SIG-M5 treated with dmso at 0.1 percent for 504 hours (cell line): ENCODE measurements at regions not wholly inside any gene's neighbourhood (a gene's known extent, or its start where the extent isn't known, plus 50 kb on each side); places are given as distances from the start of the nearest gene placed in this dataset.
"Not testable (repeated sequence)": the region's sequence is repeated elsewhere in the genome, so short reads cannot be mapped to it uniquely, and the experiment has no call there.

Source experiments
- DNase-seq: peaks from one replicate; lab custom pipeline; 2025; ENCODE audit not compliant: unreplicated experiment; lab: John Stamatoyannopoulos, UW

DNA sequence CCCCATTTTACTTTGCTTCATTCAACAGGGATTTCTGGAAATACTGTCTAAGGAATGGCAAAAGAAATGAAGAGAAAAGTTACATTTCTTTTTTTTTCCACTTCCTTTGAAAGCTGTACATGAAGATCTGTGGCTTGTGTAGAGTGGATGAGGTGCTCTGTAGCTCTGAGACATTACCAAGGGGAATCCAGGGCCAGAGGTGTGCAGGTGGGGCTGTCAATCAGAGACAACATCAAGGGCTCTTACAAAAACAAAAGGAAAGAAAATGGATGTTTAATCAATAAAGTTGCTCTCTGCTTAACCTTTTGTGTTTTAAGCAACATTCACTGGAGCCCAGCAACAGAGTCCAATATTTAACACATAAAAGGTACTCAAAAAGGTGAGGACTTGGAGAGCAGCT, 391.1 kb downstream of the TMEM38B start:
- DNase-seq = no peak

DNA sequence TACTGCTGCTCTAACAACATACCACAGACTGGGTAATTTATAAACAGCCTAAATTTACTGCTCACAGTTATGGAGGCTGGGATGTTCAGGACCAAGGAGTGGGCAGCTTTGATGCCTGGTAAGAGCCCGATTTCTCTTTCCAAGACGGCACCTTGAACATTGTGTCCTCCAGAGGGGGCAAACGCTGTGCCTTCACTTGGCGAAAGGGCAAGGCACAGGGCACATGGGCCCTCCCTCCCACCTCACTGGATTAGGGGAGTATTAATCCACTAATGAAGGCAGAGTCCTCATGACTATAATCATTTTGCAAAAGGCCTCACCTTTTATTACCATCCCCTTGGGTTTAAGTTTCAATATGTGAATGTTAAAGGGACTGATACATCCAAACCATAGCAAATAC, 397.7 kb downstream of the TMEM38B start:
- no peak for DNase-seq

DNA sequence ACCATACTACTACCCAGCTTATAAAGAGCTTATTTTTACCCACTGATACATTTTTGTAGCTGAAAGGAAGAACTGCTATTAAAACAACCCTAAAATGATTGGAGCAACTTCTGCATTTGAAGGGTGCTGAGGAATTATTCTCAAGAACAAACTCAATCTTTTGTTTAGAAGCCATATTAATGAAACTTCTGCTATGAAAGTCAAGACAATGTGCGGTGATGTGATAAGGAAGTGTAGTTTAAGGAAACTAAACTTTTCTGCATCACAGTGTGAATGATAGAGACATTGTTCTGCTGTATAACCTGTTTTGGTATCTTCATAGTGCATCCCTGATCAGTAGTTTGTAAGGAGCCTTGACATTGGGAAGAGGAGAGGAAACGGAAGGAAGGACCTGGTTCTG, 408.5 kb downstream of the TMEM38B start:
- no peak for DNase-seq

DNA sequence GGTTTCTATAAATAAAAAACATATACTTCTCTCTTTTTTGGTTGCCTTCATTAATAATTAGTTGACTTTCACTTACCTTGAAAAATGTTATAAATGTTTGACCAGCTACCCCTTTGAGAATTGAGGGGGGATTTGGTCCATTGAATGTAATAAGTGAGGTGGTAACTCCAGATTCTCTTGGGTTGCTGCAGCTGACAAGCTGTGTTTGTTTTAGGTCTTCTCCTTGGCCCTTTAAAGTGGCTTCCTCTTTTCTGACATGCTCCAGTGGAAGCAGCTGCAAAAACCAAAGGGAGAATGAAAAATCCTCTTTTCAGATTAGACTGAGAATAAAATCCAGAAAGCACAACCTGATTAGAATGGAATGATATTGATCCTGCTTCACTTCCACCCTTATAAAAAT, 410.5 kb downstream of the TMEM38B start:
- no peak for DNase-seq

DNA sequence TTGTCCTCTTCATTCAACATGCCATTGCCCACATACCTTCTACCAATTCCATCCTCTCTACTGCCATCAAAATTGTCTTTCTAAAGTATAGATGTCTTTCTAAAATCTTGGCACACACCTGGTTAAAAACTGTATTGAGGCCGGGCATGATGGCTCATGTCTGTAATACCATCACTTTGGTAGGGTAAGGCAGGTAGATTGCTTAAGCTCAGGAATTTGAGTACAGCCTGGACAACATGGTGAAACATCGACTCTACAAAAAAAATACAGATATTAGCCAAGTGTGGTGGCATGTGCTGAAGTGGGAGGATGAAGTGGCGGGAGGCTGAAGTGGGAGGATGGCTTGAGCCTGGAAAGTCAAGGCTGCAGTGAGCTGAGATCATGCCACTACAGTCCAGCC, 412.1 kb downstream of the TMEM38B start:
- no peak for DNase-seq

DNA sequence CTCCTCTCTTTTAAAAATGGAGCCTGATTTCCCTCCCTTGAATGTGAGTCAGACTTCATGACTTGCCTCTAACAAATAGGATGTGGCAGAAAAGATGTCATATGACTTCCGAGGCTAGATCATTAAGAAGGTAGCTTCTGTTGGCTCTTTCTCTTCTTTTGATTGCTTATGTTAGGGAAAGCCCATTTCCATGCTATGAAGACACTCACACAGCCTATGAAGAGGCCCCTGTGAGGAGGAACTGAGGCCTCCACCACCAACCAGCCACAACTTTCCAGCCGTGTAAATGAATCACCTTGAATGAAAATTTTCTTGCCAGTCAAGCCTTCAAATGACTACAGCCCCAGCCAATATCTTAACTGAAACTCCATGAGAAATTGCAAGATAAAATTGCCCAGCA, 413.4 kb downstream of the TMEM38B start:
- DNase-seq = no peak

DNA sequence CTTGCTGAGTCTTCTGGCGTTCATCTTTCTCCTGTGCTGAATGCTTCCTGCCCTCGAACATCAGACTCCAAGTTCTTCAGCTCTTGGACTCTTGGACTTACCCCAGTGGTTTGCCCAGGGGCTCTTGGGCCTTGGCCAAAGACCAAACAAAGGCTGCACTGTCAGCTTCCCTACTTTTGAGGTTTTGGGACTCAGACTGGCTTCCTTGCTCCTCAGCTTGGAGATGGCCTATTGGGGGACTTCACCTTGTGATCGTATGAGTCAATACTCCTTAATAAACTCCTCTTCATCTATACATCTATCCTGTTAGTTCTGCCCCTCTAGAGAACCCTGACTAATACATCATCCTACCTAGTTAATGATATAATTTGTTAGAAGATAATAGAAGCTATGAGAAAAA, 415.4 kb downstream of the TMEM38B start:
- not testable (repeated sequence) for DNase-seq

DNA sequence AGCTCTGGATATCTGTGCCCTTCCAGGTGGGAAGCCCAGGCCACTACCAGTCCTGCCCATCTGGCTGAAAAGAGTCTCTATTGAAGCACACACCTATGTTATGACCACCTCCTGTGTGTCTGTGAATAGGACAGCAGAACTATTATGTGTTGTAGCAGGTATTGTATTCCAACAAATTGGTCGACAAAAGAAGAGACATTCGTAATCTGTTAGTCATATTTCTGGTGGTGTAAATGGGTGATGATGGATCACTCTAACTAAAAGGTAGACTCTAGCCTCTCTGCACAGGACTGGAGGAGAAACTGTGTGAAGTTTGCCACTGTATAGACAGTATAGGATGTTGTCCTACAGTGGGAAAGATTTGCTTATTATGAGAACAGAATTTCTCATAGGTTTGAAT, 416.1 kb downstream of the TMEM38B start:
- DNase-seq = no peak

DNA sequence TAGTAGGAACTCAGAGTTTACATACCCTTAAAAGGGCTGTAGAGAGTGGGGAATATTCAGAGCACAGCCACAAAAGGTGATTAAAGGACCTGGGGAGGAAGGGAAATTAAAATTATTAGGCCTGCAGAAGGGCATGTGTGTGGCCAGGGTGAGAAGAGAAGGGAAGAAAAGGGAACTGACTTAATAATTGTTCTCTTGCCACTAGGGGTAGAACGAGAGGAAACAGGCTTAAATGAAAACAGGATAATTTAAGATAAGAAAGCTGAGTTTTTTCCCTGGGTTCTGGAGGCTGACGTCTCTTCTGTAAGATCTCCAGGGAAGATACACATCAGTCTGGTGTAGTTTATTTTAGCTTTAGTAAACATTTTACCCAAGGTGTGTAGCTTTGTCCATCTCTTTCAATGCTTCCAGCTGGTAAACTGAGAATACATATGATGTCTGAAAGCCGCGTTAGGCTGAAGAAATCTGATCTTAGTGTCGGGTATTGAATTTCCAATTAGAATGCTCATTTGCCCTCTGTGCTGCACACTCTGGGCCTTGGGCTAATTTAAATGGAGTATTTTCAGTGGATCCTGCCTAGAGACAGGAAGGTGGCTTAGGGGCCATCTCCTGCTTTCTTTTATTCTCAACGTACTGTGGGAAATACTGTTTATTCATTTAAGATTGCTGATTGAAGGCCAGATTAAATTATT, 416.8 kb downstream of the TMEM38B start:
- no peak for DNase-seq

DNA sequence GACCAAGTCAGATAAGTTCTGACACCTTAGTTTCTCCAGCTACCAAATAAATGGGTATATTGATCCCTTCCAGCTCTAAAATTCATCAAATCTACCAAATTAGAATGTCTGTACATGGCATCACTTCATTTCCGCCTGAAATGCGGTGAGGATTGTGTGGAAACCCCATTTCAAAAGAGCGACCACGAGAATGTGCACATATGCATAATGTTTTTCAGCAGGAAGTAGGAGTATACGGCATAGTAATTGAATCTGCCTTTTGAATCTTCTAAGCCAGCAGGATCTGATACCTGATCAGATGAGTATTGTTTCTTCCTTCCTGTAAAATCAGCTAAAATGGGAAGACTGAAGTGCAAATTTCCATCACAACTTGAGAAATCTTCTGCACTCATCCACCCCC, 418.6 kb downstream of the TMEM38B start:
- DNase-seq = no peak

DNA sequence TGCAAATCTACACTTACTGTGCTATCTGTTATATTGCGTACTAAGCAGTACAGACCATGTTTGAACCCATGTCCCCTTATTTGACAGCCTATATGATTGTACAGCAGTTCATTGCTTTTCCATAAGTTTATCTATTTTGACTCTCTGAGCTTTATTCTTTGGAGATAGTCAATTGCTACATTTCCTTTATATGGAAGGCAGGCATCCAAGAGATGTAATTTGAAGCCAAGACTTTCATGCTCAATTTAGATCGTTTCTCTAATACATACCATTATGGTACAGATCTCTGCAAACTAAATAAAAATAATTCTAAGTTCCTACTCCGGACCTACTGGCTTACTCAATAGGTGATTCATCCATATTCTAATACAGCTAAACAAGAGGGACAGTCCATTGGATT, 424.8 kb downstream of the TMEM38B start:
- no peak for DNase-seq

DNA sequence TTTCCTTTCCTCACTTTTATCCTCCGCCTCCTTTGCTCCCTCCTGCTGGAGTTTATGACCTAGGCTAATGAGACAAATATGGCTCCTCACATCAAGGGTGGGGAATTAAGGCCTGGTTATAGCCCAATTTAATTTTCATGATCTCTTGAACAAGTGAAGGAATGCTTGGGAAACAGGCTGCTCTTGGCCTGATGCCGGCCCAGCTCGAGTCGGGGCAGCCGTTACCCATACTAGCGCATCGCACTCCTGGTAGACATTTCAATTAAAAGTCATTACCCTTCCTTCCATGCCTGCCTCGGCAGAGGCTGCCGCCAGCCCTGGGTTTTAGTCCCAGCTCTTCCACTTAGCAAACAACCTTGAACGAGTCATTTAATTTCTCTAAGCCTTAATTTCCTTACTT, 425.7 kb downstream of the TMEM38B start:
- DNase-seq = no peak

DNA sequence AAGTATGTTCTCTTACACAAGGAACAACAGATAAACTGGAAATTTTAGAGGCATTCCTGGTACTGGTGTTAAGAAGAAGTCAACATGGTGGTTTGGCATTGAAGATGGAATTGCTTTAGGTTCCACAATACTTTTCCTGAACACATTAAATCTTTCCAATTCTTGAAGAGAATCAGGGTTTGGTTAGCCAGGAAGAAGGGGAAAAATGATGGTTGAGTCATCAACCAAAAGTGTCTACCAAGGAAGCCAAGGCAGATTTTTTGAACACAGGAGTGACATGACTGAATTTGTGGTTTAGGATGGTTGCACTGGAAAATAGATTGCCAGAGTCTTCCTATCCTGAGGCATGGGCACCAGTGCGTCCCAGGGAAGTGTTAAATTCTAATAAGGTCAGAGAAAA, 433.4 kb downstream of the TMEM38B start:
- no peak for DNase-seq

DNA sequence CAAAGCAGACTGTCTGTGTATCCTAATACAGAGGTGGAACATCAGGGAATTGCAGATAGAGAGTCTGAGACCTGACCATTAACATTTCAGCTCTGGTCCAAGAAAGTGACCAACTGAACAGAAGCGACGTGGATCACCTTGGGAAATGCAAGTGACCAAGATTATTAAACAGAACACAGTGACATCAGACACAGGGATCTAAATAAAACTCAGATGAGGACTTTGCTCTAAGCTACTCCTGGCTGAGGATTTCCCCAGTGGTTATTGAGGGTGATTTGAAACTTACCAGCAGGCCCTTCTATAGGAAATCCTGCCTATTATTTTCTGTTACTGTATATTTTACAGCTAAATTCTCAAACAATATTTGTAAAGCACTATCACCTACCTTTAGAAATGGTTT, 436.0 kb downstream of the TMEM38B start:
- DNase-seq = no peak

DNA sequence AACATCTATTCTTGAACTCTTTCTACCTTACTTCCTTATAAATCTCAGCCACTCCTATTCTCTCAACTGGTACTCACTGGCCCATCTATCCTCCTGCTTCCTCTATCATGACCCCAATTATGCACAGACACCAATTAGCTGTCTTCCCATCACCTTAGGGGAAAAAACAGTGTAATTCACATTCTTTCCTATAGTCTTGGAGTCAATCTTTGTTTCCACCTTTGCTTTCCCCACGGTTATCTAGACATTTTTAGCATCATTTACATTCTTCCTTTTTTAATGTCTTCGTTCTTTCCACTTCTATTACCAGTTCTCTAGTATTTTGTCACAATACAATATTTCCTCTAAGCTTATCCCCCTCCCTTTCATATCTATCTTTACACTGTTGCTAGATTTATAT, 449.4 kb downstream of the TMEM38B start:
- DNase-seq = no peak

DNA sequence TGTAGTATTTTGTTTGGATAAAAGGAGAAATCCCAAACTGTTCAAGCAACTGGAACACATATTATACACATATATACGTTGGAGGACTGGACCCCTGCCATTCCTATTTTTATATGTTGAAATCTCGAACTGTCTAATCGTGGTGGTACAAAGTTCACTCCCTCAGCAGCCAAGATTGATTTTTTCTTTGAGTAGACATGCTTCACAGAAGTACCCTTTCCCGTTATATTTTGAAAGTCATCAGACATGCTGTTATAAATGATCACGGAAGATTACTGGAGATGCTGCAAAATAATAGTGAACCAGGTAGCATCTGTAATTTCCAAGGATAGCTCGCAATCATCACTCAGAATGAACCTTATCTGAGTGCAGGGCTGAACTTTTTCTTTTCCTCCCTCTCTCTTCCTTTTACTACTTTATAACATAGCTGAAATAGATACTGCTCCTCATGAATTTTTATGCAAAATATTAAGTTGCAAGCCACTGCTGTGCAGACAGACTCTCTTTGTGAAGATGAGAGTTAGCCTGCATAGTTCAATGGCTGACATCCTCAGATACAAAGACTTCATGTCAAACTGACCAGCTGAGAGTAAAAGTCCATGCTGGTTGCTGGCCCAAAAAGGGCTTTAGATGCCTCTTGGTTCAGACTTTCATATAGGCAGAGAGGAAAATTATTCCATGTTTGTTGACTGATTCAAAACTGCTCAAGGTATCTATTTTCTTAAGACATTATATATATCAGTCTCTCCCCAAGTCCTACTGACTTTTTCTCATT, 451.9 kb downstream of the TMEM38B start:
- DNase-seq = no peak

DNA sequence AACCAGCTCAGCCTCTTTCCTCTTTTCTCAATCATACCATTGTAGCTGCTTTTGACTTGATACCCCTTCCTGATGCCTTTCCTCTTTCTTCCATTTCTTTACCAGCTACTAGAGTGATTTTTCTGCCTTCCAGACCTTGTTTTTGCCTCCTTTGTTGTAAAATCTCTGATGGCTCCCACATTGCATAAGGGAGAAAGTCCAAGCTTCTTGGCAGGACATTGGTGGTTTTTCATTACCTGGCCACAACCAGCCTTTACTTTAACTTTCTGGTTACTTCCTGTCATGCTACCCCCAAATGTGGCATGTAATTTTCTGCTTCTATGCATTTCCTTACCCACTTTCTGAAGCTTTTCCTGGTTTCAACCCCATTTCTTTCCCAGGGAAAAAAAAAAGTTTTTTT, 452.5 kb downstream of the TMEM38B start:
- DNase-seq = no peak

DNA sequence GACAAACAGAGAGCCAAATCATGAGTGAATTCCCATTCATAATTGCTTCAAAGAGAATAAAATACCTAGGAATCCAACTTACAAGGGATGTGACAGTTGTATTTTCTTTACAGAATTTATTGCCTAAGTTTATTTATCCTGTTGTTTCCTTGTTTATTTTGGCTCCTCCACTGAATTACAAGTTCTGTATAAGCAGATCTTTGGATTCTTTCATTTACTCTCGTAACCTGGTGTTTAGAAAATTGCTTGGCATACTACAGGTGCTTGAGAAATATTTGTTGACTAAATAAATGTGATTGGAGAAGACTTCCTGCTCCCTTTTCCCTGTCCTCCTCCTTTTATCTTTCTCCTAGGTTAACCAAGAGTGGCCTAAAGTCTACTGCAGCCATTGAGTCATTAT, 455.6 kb downstream of the TMEM38B start:
- DNase-seq = no peak

DNA sequence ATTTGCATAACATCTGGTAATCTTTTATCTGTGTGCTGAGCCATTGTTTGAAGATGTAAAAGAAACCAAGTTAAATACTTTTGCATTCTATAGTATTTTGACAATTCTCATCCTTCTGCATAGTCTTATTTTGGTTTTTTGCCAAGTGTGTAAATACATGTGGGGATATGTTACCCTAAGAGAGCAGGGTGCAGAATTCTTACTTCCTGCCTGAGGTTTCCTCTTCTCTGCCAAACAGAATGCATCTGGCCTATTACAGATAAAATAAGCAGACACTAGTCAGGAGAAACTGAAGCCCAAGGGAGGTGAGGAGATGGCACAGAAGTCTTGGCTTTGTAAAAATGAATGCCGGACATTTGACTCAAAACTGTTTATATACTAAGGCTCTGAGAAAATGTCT, 462.1 kb downstream of the TMEM38B start:
- DNase-seq = no peak

DNA sequence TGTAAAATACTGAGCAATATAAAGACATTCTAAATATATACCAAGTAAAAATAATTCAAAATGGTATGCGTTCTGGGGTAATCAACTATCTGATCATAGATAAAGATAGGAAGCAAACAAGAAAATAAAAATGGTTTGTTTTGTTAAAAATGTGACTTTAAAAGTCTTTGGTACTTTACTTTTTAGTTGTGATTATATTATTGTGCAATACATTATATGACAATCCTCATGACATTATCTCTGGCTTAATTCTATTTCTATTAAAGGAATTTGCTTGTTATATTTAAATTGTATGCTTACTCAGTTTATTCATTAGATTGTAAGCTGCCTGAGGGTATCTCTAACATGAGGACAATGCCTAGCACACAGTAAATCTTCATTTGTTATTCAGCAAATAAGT, 477.9 kb downstream of the TMEM38B start:
- DNase-seq = no peak

DNA sequence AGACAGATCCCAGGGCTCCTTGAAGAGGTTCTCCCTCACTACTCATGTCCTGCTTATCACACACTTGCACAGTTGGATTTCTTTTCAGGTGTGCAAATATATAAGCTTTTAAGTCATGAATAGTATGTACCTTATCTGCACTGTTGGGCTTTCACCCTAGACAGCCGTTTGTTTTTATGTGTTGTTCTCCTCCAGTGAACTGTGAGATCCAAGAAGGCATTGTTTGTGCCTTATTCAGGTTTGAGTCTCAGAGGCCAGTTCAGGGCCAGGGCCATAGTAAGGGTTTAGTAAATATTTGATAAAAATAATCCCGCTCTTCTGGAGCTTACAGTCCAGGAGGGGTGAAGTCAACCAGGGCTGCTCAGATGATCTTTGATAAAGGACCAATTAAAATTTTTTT, 480.0 kb downstream of the TMEM38B start:
- no peak for DNase-seq

DNA sequence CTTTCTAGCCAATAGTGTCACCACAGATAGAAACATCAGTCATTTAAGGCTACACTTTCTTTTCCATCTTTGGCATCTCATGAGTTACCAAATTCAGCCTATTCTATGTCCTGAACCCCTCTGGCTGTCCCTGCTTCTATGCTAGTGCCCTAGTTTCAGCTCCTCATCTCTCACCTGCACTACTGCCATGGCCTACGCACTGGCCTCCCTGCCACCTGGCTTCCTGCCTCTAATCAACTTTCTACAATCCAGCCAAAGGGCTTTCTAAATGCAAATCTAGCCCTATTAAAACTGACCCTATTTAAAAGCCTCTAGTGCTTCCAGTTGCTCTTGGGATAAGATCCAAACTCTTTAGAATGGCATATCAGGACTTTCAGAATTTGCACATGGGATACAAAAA, 482.9 kb downstream of the TMEM38B start:
- DNase-seq = no peak

DNA sequence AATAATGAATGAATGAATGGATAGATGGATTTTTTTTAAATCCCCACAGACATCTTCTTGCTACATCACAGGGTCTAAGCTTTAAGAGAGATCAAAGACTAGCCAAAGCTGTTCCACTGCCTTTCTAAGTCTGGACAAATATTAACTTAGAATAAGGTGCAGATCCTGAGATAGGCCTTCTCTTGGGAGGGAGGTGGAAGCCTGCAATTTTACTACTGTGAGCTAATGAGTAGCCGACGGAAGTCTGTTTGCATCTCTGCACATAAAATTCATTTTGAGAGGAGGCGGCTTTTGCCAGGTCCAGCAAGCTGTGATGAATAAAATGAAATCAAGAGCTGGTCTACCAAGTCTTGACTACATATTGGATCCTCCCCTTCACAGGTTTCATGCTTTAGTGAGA, 484.9 kb downstream of the TMEM38B start:
- DNase-seq = peak; percentile 16
